ENCODE measurements at regions not wholly inside any gene's neighbourhood (a gene's known extent, or its start where the extent isn't known, plus 50 kb on each side); places are given as distances from the start of the nearest gene placed in this dataset.

- Histone ChIP-seq H2AK5ac (ENCODE audit: low read depth, low read length) (no peak overlapping the region), H2BK20ac (ENCODE audit: low read depth, low read length) (no peak overlapping the region), H3K27ac (ENCODE audit: insufficient read depth, low read length) (no peak overlapping the region), H4K8ac (ENCODE audit: low read depth in 2 of 2, low read length in 2 of 2) (no peak overlapping the region), H4K5ac (ENCODE audit: low read depth, low read length) (no peak overlapping the region), H4K20me1 (ENCODE audit: insufficient read depth, low read length) (no peaks in the 10 kb centered on the region), H3K18ac (ENCODE audit: low read depth, low read length) (no peak overlapping the region), H3K4me2 (ENCODE audit: low read depth, low read length) (no peak overlapping the region), H2BK120ac (ENCODE audit: low read depth, low read length) (no peak overlapping the region), H3K4ac (ENCODE audit: low read depth, low read length) (no peak overlapping the region), H2BK5ac (ENCODE audit: low read depth, low read length, poor library complexity, severe bottlenecking) (no peak overlapping the region), H2AFZ (replicated peaks; ENCODE audit: low read length, poor library complexity) (no peak overlapping the region), H3K36me3 (ENCODE audit: control insufficient read depth, insufficient read depth, low read length) (no peaks in the 10 kb centered on the region), H2AK9ac (replicated peaks; ENCODE audit: low read depth, low read length, poor library complexity) (no peak overlapping the region), H3K14ac (replicated peaks; ENCODE audit: low read depth, low read length) (no peak overlapping the region), H4K91ac (ENCODE audit: insufficient read depth, low read depth, low read length) (no peak overlapping the region), H3K9me1 (ENCODE audit: insufficient read depth, low read length) (no peaks in the 10 kb centered on the region), H3K79me1 (ENCODE audit: low read depth in 1 of 2, low read length in 2 of 2) (no peaks in the 10 kb centered on the region), H3K4me1 (ENCODE audit: control insufficient read depth, insufficient read depth, low read length) (no peaks in the 10 kb centered on the region), H3K4me3 (ENCODE audit: insufficient read depth, low read depth, low read length) (no peak overlapping the region), H2BK15ac (ENCODE audit: low read depth, low read length) (no peak overlapping the region), H3K9me3 (ENCODE audit: control insufficient read depth, insufficient read depth, low read length) (no peaks in the 10 kb centered on the region), H3K27me3 (ENCODE audit: control insufficient read depth, insufficient read depth, low read length) (peaks cover 13% of the 10 kb centered on the region), H3K9ac (ENCODE audit: low read depth, low read length) (no peak overlapping the region), H3K23ac (ENCODE audit: low read depth, low read length) (no peak overlapping the region), H3K56ac (ENCODE audit: extremely low read depth, insufficient read depth, low read length) (no peak overlapping the region)
- in situ Hi-C loops (cut with MboI; ENCODE audit: low sequenced_read_pairs): no loop called here
- CTCF ChIA-PET: no interaction called here
- dilution Hi-C loops (cut with HindIII; ENCODE audit: low sequenced_read_pairs, unreplicated experiment): no loop called here
- DNase-seq (no peak), ATAC-seq (ENCODE audit: low read depth) (no peak)
- no TSS peak for BruUV-seq (replicated peaks)
- 44% methylated on average over 2 of the region's 7 CpGs; no CpG with 5 or more reads in 1 of the 2 experiments for WGBS, 2 experiments (ENCODE audit: extremely low coverage in 2 of 2, insufficient read length in 1 of 2)
- POLR2A ChIA-PET (ENCODE audit: unreplicated experiment): no interaction called here
- intact Hi-C loops (cut with micrococcal nuclease): no loop called here
- TF ChIP-seq MAFK (IDR thresholded peaks at IDR 0.05; ENCODE audit: low read depth, low read length) (no peak), NFE2L2 (IDR thresholded peaks at IDR 0.05; ENCODE audit: low read depth, low read length) (no peak), CEBPB (IDR thresholded peaks at IDR 0.05; ENCODE audit: low read depth, low read length) (no peak), FOS (IDR thresholded peaks at IDR 0.05; ENCODE audit: low read depth, low read length) (no peak), MXI1 (IDR thresholded peaks at IDR 0.05; ENCODE audit: borderline replicate concordance, low read depth, low read length) (no peak), CTCF (conservative IDR thresholded peaks at IDR 0.05; ENCODE audit: low read depth, low read length) (no peak), POLR2A (IDR thresholded peaks at IDR 0.05; ENCODE audit: low read depth, low read length) (no peak), ELK1 (IDR thresholded peaks at IDR 0.05; ENCODE audit: borderline replicate concordance, low read depth, low read length) (no peak), CHD1 (IDR thresholded peaks at IDR 0.05; ENCODE audit: low read depth, low read length) (no peak), SMC3 (IDR thresholded peaks at IDR 0.05; ENCODE audit: low read depth, low read length) (no peak), RCOR1 (IDR thresholded peaks at IDR 0.05; ENCODE audit: insufficient replicate concordance, low read length) (no peak), USF2 (IDR thresholded peaks at IDR 0.05; ENCODE audit: low read depth, low read length) (no peak)
Observed at GRCh38 chr2:130263606-130264005, 65.4 kb upstream of the TUBA3E start.

All from IMR-90 (cell line).